Stimulated activated CD4-positive, alpha-beta T cell treated with anti-CD3 and anti-CD28 coated beads, Interleukin-1b, Interleukin-23, amount 100 ng/mL, for 1 hour (primary cell): ENCODE measurements at regions not wholly inside any gene's neighbourhood (a gene's known extent, or its start where the extent isn't known, plus 50 kb on each side); places are given as distances from the start of the nearest gene placed in this dataset.

Experiments used
- DNase-seq, 2 donors: peaks; one replicate each; pipeline ENCODE4 v3.0.0-alpha.2; 2020; ENCODE audit warnings: low read depth in 2 of 2

DNA sequence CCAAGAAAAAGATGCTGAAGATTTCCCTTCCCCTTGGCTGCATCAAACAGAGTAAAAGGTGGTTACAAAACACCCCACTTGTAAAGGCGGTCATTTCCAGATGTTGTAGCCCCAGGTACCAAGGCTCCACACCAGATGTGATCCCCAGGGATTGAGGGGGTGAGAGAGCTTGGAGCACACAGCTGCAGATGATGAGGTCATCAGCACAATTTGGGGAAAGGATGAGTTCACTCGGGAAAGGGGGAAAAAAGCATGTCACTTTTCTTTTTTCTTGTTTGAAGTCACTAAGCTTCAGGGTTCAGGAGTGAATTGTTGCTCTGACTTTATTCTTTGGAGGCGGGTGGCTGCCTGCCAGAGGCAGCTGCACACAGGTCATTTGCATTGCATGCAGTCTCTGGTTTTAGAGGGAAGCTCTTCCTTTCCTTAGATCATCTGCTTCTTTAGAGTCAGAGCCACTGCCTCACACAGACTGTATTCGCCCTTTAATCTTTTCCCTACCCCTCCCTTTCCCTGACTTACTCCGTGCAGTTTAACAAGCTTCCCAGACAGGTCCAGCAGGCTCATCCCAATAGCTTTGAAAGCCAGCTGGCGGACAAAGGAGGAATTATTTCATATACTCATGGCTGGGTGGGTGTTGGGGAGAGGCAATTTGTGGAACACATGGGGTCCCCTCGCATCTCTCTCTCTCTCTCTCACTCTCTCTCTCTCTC lies 409.3 kb upstream of the SLC24A2 start:
- DNase-seq: no peak

DNA sequence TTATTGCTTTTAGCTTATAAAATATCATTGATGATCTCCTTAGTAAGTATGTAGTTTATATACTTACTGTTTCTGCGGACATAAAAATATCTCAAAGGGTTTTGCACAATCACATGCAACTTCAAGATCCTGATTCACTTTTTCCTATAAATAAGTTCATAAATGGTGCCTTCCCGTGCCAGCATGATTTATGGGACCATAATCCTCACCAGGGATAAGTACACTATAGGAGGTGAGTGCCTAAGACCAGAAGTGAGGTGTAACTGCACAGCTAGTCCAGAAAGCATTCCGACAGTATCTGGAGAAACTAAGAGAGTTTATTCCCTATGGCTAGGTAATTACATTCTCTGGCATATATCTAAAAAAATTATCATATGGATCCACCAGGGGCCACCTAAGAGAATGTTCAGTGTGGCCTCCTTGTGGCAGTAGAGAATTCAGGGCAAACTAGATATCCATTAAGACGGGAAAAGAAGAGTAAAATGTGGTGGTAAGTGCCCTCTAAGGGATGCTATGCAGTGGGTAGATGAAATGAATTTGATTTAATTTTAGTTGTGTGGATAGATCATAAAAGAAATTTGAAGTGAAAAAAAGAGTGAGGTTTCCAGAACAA lies 402.5 kb upstream of the SLC24A2 start:
- no peak for DNase-seq

GRCh38 chr9:20189871-20190270 lies 401.0 kb upstream of the SLC24A2 start:
- no peak for DNase-seq

GRCh38 chr9:20188616-20189369 lies 400.0 kb upstream of the SLC24A2 start:
- no peak for DNase-seq

- no peak for DNase-seq
Measured at GRCh38 chr9:20187318-20187717, 398.5 kb upstream of the SLC24A2 start.

- no peak for DNase-seq
Measured at GRCh38 chr9:20186823-20187222, 398.0 kb upstream of the SLC24A2 start.

GRCh38 chr9:20186231-20186630 lies 397.4 kb upstream of the SLC24A2 start:
- no peak for DNase-seq

GRCh38 chr9:20184541-20184940 lies 395.7 kb upstream of the SLC24A2 start:
- DNase-seq: no peak

DNA sequence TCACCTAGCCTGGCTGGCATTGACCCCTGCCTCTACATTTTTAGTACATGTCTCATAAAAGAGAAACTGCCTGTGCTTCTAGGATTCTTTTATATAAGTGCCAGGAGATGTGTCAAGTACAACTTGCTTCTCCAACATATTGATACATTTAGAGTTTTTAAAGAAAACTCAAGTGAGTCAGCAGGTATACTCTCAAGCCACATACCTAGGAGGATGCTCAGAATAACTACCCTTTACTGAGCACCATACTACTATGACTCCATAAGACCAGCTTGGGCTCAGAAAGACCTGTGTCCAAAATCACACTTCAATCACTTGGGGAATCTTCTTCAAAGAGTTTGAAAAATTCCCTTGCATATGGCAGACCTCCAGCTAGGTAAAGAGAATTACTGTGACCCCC lies 389.8 kb upstream of the SLC24A2 start:
- DNase-seq: no peak

- DNase-seq: no peak
Measured at GRCh38 chr9:20178197-20178596, 389.4 kb upstream of the SLC24A2 start.

DNA sequence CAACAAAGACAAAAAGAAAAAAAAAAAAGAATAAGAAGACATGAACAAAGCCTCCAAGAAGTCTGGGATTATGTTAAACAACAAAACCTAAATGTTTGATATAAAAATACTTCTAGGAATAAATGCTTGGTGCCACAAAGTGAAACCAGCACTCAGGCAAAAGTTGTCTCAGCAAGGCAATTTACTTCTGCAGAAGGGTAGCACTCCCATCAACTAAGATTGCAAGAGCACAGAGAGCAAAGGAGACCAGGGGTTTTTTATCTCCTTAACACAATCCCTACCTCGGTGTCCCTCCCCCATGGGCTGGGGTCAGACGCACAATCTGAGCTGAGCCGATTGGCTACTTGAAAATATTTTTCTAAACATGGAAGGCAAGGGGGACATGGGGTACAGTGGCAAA lies 381.3 kb upstream of the SLC24A2 start:
- DNase-seq: no peak

DNA sequence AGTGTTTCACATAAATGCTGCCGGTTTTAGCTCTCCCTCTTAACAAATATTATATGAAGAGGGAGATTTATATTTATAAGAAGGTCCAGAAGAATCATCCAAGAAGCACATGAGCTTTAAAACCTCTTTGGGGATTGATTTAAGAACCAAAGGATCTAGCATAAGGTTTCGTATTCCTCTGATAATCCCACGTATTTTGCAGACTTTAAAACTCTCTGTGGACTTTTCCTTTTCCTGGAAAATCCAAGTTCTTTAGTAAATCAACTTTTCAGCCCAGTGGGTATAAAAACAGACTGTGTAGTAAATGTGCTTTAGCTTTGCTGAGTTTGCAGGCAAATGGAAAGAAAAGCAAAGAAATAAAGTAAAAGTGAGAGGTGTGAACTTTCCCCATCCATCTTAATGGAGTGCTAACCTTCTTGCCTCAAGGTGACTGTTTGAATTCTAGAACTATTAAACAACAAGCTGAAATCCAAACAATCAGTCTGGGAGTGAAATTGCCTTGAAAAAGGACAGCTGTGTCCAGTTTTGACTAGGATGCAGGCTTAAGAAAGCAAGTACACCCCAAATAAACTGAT lies 363.4 kb upstream of the SLC24A2 start:
- DNase-seq: no peak

DNA sequence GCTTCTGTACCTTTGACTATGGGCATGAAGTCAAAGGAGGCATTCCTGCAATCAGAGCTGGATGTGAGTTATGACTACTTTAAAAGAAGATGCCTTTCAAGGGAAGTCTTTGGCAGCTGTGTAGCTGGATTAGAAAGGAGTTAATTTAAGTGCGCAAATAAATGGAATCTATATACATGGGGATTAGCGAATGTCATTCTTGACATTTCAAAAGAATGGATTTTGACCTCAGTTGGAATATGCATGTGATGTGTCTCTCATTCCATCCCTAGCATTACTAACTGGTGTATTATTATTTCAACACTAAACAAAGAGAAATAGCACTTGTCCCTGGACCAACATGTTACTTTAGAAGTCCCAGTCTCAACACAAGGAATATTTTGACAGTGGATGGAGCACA lies 359.6 kb upstream of the SLC24A2 start:
- no peak for DNase-seq

DNA sequence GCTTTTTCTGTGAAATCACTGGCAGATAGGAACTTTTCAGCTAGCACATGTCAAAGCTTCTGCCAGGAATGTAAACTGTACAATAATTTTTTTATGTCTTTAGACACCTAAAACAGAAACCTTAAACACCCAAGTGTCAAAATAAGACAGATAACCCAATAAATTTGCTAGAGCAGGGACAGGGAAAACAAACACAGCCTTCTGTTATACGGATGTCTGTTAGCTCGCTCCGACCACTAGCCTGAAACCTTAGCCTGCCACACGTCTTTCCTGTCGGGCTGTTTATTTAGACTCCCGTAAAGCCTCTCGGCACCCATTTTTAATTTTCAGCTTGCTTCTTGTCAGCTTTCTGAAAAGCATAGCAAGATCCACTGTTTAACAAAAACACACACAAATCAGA lies 355.4 kb upstream of the SLC24A2 start:
- no peak for DNase-seq

GRCh38 chr9:20139763-20140290 lies 351.0 kb upstream of the SLC24A2 start:
- no peak for DNase-seq

DNA sequence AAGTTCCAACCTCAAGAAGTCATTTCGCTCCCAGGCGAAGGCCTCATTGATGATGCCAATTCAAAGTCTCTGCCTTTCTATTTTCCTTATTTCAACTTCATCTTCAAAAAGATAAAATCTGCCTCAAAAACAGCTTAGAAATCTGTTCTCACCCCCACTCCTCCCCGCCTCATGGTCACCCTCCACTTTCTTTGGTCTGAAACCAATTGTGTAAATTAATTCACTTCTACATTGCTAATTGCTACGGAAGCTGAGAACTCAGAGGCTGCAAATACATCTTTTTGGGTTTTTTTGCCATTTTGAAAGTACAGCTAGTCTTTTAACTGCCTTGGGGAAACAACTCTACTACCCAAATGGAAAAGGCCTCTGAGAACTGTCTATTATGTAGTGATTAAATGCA lies 350.0 kb upstream of the SLC24A2 start:
- no peak for DNase-seq

GRCh38 chr9:20138116-20138515 lies 349.3 kb upstream of the SLC24A2 start:
- DNase-seq: no peak

- DNase-seq: no peak
Measured at GRCh38 chr9:20137425-20137824, 348.6 kb upstream of the SLC24A2 start.

GRCh38 chr9:20135119-20135697 lies 346.4 kb upstream of the SLC24A2 start:
- no peak for DNase-seq

DNA sequence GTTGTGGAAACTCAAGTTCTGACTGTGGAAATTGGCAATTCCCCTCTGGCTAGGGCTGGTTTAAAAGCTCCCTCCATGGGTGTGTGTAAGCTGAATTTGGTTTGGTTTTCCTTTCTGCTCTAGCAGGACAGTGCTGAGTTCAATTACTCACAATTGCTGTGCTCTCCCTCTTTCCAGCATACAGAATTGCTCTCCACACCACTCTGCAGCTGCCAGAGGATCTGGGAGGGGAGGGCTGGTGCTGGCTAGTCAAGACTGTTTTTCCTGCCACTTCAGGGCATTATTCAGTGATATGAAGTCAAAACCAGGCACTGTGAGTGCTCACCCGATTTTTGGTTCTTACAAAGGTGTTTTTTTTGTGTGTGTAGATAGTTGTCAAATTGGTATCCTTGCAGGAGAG lies 336.9 kb upstream of the SLC24A2 start:
- no peak for DNase-seq

DNA sequence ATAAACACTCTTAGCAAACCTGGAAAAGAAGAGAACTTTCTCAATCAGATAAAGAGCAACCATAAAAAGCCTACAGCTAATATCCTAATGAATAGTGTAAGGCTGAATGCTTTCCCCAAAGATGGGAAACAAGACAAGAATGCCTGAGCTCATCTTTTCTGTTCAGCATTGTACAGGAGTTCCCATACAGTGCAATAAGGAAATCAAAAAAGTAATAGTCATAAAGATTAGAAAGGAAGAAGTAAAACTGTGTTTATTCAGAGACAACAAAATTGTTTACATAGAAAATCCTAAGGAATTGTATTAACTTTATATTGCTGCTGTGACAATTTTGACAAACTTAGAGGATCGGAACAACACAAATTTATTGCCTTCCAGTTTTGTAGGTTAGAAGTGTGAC lies 330.7 kb upstream of the SLC24A2 start:
- DNase-seq: no peak

GRCh38 chr9:20117986-20118385 lies 329.1 kb upstream of the SLC24A2 start:
- DNase-seq: no peak
